Ammon's horn (tissue), 1 donor: ENCODE measurements at regions not wholly inside any gene's neighbourhood (a gene's known extent, or its start where the extent isn't known, plus 50 kb on each side); places are given as distances from the start of the nearest gene placed in this dataset.
A peak's percentile ranks its signal among the peaks of the same experiment; 100 is the strongest.
"Not testable (repeated sequence)": the region's sequence is repeated elsewhere in the genome, so short reads cannot be mapped to it uniquely, and the experiment has no call there.

ENCODE experiments used
- DNase-seq: peaks from one replicate; pipeline ENCODE4 v3.0.0-alpha.2; 2016; ENCODE audit warnings: low spot score

GRCh38 chr13:81546294-81546693 is 1205.4 kb upstream of the SPRY2 start:
- DNase-seq = not testable (repeated sequence)

DNA sequence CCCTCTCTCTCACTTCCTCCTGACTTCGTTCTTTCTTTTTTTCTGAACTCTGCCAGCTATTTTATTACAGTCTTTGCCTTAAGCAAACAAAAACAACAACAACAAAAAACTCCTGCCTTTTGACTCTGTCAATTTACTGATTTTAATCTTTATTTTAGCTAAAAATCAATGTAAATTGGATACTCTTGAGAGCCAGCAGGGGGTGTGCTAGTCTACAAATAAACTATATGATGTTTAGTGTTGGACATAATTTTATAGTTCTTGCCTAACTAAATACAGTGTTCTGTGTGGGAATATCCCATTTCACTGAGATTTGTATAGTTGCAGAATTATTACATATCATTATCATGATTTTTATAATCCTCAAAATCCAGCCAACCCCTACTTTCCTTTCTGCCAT is 1199.9 kb upstream of the SPRY2 start:
- no peak for DNase-seq

GRCh38 chr13:81539643-81540150 is 1198.8 kb upstream of the SPRY2 start:
- DNase-seq = no peak

DNA sequence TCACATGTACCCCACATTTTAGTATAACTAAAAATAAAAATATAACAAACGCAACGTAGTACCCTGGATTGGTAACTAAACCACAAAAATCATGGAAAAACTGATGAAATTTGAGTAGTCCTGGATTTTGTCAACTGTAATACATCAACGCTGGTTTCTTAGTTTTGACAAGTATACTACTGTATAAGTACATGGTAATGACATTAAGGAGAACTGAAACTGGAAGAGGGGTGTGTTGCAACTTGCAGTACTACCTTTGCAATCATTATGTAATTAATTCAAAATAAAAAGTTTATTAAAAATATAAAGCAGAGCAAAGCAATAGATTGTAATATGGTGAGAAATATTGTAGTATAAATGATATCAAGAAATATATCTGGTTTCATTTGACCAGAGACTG is 1158.0 kb upstream of the SPRY2 start:
- DNase-seq = no peak

- no peak for DNase-seq
Observed at GRCh38 chr13:81493144-81493543, 1152.2 kb upstream of the SPRY2 start.

DNA sequence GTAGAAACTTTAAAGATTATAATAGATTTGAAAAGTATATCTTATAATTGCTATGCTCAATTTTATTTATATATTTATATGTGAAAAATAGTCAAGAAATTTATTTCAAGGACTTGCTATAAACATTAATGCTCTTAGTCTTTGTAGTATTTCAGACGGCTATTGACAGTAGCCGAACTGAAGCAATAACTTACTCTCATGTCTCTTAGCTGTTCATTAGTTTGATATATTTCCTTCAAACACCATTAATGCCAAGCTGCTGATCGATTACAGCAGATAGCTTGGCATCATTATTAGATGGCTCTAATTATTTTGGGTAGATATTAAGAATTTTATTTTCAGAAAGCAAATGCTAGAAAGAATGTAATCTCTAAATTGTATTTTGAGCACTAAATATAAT is 1151.5 kb upstream of the SPRY2 start:
- no peak for DNase-seq

GRCh38 chr13:81488021-81488420 is 1147.1 kb upstream of the SPRY2 start:
- no peak for DNase-seq

- DNase-seq = peak; percentile 6
Observed at GRCh38 chr13:81487151-81487550, 1146.2 kb upstream of the SPRY2 start.

GRCh38 chr13:81480634-81481033 is 1139.7 kb upstream of the SPRY2 start:
- DNase-seq = peak; percentile 3

- no peak for DNase-seq
Observed at GRCh38 chr13:81473366-81473899, 1132.5 kb upstream of the SPRY2 start.

- no peak for DNase-seq
Observed at GRCh38 chr13:81458170-81458569, 1117.2 kb upstream of the SPRY2 start.

- no peak for DNase-seq
Observed at GRCh38 chr13:81446441-81446840, 1105.5 kb upstream of the SPRY2 start.

GRCh38 chr13:81442904-81443303 is 1102.0 kb upstream of the SPRY2 start:
- DNase-seq = no peak

DNA sequence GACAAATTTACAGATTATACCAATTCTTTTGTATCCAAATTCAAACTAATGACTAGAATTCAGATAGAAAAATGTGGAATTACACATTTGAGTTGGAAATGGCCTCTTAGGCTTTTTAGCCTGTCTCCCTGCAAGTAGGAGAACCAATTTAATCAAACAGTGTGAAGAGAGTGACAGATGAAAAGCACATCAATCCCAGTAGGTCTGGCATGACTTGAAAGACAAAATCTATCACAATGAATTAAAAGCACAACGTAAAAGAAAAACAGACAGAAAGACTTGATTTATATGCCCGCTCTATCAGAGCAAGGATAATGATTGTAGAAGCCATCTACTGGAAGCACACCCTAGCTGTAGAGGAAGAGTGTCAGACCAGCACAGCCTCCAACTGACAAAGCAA is 1084.4 kb upstream of the SPRY2 start:
- DNase-seq = no peak

DNA sequence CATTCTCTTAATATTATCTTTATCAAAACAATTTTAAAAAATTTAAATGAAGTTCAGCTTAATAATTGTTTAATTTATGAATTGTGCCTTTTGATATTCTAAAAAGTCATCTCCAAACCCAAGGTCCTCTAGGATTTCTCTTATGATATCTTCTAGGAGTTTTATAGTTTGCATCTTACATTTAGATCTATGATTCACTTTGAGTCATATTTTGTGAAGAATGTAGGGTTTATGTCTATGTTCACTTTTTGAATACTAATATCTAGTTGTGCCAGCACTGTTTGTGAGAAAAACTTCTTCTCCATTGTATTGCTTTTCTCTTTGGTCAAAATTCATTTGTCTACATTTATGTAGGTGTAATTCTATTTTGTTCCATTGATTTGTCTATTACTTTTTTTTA is 1068.4 kb upstream of the SPRY2 start:
- no peak for DNase-seq

DNA sequence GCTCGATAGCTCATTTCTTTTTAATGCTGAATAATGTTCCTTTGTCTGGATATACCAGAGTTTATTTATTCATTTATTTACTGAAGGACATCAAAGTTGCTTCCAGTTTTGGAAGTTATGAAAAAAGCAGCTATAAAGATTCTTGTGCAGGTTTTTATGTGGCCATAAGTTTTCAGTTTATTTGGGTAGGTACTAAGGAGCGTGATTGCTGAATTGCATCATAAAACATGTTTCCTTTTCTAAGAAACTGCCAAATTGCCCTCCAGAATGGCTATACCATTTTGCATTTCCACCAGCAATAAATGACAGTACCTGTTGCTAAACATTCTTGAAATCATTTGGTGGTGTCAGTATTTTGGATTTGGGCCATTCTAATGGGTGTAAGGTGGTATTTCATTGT is 1067.7 kb upstream of the SPRY2 start:
- DNase-seq = no peak

GRCh38 chr13:81406639-81407292 is 1065.8 kb upstream of the SPRY2 start:
- no peak for DNase-seq

GRCh38 chr13:81406022-81406421 is 1065.1 kb upstream of the SPRY2 start:
- no peak for DNase-seq

GRCh38 chr13:81396192-81396591 is 1055.3 kb upstream of the SPRY2 start:
- DNase-seq = no peak

GRCh38 chr13:81395368-81395767 is 1054.4 kb upstream of the SPRY2 start:
- no peak for DNase-seq

GRCh38 chr13:81394640-81395039 is 1053.7 kb upstream of the SPRY2 start:
- DNase-seq = no peak

- DNase-seq = no peak
Observed at GRCh38 chr13:81393721-81394120, 1052.8 kb upstream of the SPRY2 start.

DNA sequence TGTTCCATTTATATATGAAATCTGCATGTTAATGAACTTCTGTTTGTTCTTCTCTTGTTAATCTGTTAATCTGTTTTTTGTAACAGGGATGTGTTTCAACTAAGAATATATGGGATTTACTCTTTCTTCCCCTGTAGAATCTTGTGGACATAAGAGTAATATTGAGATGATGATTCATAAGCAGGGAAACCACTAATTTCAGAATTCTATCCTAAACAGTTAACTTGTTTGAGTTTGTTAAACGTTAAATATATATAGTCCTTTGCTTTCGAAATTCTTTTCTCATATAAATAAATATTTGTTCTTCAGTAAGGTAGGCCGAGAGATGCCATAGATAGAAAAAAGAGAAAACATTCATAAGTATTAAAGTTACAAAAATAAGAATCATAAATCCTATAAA is 1052.2 kb upstream of the SPRY2 start:
- DNase-seq = no peak

- no peak for DNase-seq
Observed at GRCh38 chr13:81388400-81388799, 1047.5 kb upstream of the SPRY2 start.
